Tibial nerve (tissue), 3 donors: ENCODE measurements at regions not wholly inside any gene's neighbourhood (a gene's known extent, or its start where the extent isn't known, plus 50 kb on each side); places are given as distances from the start of the nearest gene placed in this dataset.

Experiments
- POLR2A ChIP-seq, 2 donors: fragments of 450-650 bp; IDR thresholded peaks; one replicate each; pipeline ENCODE4 v1.6.1; 2017; ENCODE audit warnings: antibody characterized with exemption in 2 of 2, mild to moderate bottlenecking in 2 of 2, moderate library complexity in 2 of 2
- TF ChIP-seq, protein P1 (sequence below), 5 experiments: fragments of 200-600 bp in 3 of 5; fragments of 450-650 bp in 2 of 5; sonication (generic) in 3 of 5; IDR thresholded peaks; one replicate each; pipeline ENCODE4 v1.5.1; 2016 to 2019; ENCODE audit warnings: antibody characterized with exemption in 5 of 5, mild to moderate bottlenecking in 3 of 5, moderate library complexity in 2 of 5

DNA sequence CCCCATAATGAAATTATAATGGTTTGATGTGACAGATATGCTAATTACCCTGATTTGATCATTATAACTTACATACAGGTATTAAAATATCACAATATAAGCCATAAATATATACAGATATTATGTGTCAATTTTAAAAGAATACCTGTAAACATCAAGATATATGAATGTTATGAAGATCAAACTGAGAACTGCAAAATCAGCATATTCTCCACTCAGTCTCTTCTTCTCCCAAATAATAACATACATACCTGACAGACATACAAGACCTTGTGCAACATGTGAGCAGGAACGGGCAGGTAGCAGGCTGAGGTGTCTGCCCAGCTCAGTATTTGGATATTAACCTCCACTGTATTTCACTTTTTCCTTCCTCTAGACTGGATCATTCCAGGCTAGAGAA is 547.2 kb downstream of the UQCRFS1 start:
- TF ChIP-seq, protein P1, sequence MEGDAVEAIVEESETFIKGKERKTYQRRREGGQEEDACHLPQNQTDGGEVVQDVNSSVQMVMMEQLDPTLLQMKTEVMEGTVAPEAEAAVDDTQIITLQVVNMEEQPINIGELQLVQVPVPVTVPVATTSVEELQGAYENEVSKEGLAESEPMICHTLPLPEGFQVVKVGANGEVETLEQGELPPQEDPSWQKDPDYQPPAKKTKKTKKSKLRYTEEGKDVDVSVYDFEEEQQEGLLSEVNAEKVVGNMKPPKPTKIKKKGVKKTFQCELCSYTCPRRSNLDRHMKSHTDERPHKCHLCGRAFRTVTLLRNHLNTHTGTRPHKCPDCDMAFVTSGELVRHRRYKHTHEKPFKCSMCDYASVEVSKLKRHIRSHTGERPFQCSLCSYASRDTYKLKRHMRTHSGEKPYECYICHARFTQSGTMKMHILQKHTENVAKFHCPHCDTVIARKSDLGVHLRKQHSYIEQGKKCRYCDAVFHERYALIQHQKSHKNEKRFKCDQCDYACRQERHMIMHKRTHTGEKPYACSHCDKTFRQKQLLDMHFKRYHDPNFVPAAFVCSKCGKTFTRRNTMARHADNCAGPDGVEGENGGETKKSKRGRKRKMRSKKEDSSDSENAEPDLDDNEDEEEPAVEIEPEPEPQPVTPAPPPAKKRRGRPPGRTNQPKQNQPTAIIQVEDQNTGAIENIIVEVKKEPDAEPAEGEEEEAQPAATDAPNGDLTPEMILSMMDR (IDR thresholded peaks at IDR 0.05) = no peak
- no peak for TF ChIP-seq POLR2A (IDR thresholded peaks at IDR 0.05)
